PFSK-1 (cell line): ENCODE measurements at regions not wholly inside any gene's neighbourhood (a gene's known extent, or its start where the extent isn't known, plus 50 kb on each side); places are given as distances from the start of the nearest gene placed in this dataset.

Experiments used
- FOXP2 ChIP-seq: optimal IDR thresholded peaks from 2 replicates; pipeline ENCODE3; 2011; ENCODE audit warnings: borderline replicate concordance, control low read depth, inconsistent platforms; ENCODE audit not compliant: insufficient read depth; ENCODE audit errors: extremely low read length, extremely low read depth
- POLR2AphosphoS5 ChIP-seq: IDR thresholded peaks from 2 replicates; pipeline ENCODE4 v1.6.1; 2012; ENCODE audit warnings: low read depth, mild to moderate bottlenecking, control low read depth, low read length, moderate library complexity
- REST ChIP-seq, 2 experiments: IDR thresholded peaks; 2 replicates each; pipeline versions ENCODE4 v1.6.1 to v1.8.0; 2011 to 2012; ENCODE audit warnings: low read depth in 2 of 2, low read length in 2 of 2, control low read depth in 1 of 2, inconsistent platforms in 1 of 2, mild to moderate bottlenecking in 1 of 2, moderate library complexity in 1 of 2; ENCODE audit not compliant: insufficient read depth in 1 of 2
- SIN3A ChIP-seq: IDR thresholded peaks from 2 replicates; pipeline ENCODE4 v1.6.1; 2012; ENCODE audit warnings: mild to moderate bottlenecking, low read length, moderate library complexity, borderline replicate concordance; ENCODE audit not compliant: insufficient read depth
- TAF1 ChIP-seq: IDR thresholded peaks from 2 replicates; pipeline ENCODE4 v1.6.1; 2012; ENCODE audit warnings: low read length, control low read depth, borderline replicate concordance; ENCODE audit not compliant: insufficient read depth

- no peak for TF ChIP-seq POLR2AphosphoS5
- no peak for TF ChIP-seq FOXP2
- no peak for TF ChIP-seq REST (IDR thresholded peaks at IDR 0.05; ENCODE audit: insufficient read depth in 1 of 2, low read depth in 2 of 2, low read length in 2 of 2)
- no peak for TF ChIP-seq TAF1
- no peak for TF ChIP-seq SIN3A
Measured at GRCh38 chr10:60595852-60596251, 182.4 kb upstream of the CDK1 start.

GRCh38 chr10:60594476-60595051 is 183.7 kb upstream of the CDK1 start:
- no peak for TF ChIP-seq TAF1
- TF ChIP-seq POLR2AphosphoS5, result no peak
- TF ChIP-seq REST (IDR thresholded peaks at IDR 0.05; ENCODE audit: insufficient read depth in 1 of 2, low read depth in 2 of 2, low read length in 2 of 2), result no peak
- no peak for TF ChIP-seq SIN3A
- TF ChIP-seq FOXP2, result no peak

GRCh38 chr10:60591119-60591518 is 187.2 kb upstream of the CDK1 start:
- TF ChIP-seq SIN3A, result no peak

- TF ChIP-seq TAF1 (no peak), POLR2AphosphoS5 (no peak), FOXP2 (no peak), SIN3A (no peak)
Measured at GRCh38 chr10:60589376-60589775, 188.9 kb upstream of the CDK1 start.

GRCh38 chr10:60578217-60578616 is 188.5 kb upstream of the ANK3 start:
- TF ChIP-seq FOXP2 (no peak), POLR2AphosphoS5 (no peak), TAF1 (no peak), REST (IDR thresholded peaks at IDR 0.05; ENCODE audit: insufficient read depth in 1 of 2, low read depth in 2 of 2, low read length in 2 of 2) (no peak), SIN3A (no peak)

DNA sequence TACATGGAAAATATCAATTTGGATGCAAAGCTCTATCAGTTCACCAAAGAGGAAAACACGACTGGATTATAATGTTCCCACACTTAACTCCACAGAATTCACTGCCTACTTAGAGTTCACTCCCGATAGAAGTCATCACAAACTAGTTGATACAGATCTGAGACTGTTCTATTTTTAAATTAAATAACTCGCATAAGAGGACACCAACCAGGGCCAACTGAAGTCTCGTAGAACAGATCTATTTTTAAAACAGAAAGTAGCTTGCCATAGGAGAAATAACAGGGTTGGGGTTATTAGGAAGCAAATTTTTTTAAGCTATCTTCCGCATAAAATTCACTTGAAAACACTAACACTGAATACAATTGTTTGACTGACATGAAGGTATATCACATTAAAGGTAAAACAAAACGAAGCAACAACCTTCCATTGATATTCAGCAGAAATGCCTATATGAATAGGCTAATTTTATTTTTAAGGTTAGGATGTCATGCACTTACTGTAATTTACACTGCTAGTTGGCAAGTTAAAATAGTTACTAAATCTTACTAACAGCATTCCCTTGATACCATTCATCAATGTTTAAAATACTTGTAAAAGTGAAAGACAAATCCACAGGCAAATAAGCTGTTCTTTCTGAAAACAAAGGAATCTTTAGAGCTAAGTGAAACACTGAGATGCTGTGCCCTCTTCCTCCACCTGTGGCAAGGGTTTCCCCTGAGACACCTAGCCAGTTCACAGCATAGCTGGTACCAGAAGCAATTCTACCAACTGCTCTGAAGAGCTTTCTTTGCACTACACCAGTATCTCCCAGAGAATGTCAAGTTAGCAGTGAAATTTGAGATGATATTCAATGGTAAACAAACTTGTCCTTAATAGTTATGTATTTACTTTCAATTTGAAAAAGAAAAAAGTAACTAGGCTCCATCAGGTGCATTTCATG is 186.7 kb upstream of the ANK3 start:
- no peak for TF ChIP-seq SIN3A
- no peak for TF ChIP-seq POLR2AphosphoS5
